Duodenal mucosa (tissue), 2 donors: ENCODE measurements at regions not wholly inside any gene's neighbourhood (a gene's known extent, or its start where the extent isn't known, plus 50 kb on each side); places are given as distances from the start of the nearest gene placed in this dataset.

Experiments used
- H3K27ac ChIP-seq: one replicate; pipeline ENCODE4 v1.7.0; 2013; ENCODE audit warnings: low read depth, low read length
- H3K27me3 ChIP-seq, 2 donors: one replicate each; pipeline ENCODE4 v1.7.0; 2013; ENCODE audit warnings: low read length in 2 of 2, control low read depth in 1 of 2; ENCODE audit not compliant: insufficient read depth in 2 of 2, control insufficient read depth in 1 of 2
- H3K36me3 ChIP-seq, 2 donors: one replicate each; pipeline ENCODE4 v1.7.0; 2013; ENCODE audit warnings: low read length in 2 of 2, control low read depth in 1 of 2; ENCODE audit not compliant: insufficient read depth in 2 of 2, control insufficient read depth in 1 of 2
- H3K4me1 ChIP-seq, 2 donors: one replicate each; pipeline ENCODE4 v1.7.0; 2013; ENCODE audit warnings: low read length in 2 of 2, control low read depth in 1 of 2; ENCODE audit not compliant: insufficient read depth in 2 of 2, control insufficient read depth in 1 of 2
- H3K4me3 ChIP-seq, 2 donors: one replicate each; pipeline ENCODE4 v1.7.0; 2013; ENCODE audit warnings: low read length in 2 of 2, low read depth in 1 of 2
- H3K9ac ChIP-seq, 2 donors: one replicate each; pipeline ENCODE4 v1.7.0; 2013; ENCODE audit warnings: low read length in 2 of 2, low read depth in 1 of 2
- H3K9me3 ChIP-seq, 2 donors: one replicate each; pipeline ENCODE4 v1.7.0; 2013; ENCODE audit warnings: low read length in 2 of 2, control low read depth in 1 of 2; ENCODE audit not compliant: control insufficient read depth in 1 of 2

DNA sequence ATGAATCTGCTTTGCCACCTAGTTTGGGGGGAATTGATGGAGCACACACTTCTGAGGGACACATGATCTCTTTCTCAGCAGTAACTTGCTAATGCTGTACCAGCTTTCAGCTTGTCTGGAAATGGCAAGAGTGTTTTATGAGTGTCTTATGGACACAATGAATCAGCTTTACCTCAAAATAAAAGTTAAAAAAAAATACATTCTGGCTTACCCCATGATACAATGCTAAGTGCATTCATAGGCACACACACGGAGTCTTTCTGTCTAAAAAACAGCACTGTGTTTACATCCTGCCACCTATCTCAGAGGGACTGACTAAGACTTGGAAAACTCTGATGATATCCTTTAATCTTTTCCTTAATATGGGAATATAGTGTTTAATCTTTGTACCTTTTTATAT is 455.5 kb upstream of the ADAMTS5 start:
- H3K27ac ChIP-seq, result no peak overlapping the region
- no peaks in the 10 kb centered on the region for H3K9me3 ChIP-seq
- H3K27me3 ChIP-seq, result no peaks in the 10 kb centered on the region
- H3K36me3 ChIP-seq, result no peaks in the 10 kb centered on the region
- peaks cover 7 to 12% of the 10 kb centered on the region in 2 donors for H3K4me1 ChIP-seq
- H3K9ac ChIP-seq, result no peak overlapping the region
- H3K4me3 ChIP-seq, result no peak overlapping the region

DNA sequence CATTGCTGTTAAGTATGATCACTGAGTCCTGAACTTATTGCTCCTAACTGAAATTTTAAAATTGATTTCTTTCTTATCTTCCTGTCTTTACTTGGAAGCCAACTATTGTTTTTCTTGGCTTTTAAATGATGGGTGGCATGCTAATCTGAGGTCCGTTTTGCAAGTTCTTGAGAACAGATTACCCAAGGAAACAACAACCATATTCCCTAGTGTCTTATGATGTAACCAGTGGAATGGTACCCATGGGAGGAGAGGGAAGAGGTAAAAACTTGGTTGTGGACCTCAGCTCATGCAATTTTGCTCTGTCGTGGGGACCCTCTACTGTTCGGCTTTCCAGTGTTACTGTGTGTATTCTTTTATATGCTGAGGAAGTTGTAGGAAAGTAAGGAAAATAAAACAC is 454.8 kb upstream of the ADAMTS5 start:
- Histone ChIP-seq H3K9ac (no peak overlapping the region), H3K36me3 (no peaks in the 10 kb centered on the region), H3K27me3 (no peaks in the 10 kb centered on the region), H3K4me1 (peaks cover 7 to 12% of the 10 kb centered on the region in 2 donors), H3K4me3 (no peak overlapping the region), H3K9me3 (no peaks in the 10 kb centered on the region), H3K27ac (no peak overlapping the region)

DNA sequence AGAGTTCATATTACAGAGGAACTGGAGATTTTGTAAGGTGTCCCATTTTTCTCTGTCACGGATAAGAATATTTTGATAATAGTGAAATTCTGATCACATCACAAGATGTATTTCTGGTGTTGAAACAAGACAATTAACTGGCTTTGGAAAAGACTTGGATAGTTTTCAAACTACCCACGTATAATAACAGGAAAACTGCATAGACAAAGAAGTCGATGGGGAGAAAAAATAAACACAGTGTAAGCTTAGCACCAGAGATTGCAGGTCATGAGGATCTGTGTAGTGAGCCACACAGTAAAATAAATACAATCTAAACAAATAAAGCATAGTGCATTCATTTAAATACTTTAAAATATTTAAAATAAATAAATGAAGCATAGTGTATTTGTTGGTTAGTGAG is 452.3 kb upstream of the ADAMTS5 start:
- Histone ChIP-seq H3K4me3 (no peak overlapping the region), H3K36me3 (no peaks in the 10 kb centered on the region), H3K27ac (no peak overlapping the region), H3K9me3 (no peaks in the 10 kb centered on the region), H3K4me1 (peaks cover 5 to 6% of the 10 kb centered on the region in 2 donors), H3K27me3 (no peaks in the 10 kb centered on the region), H3K9ac (no peak overlapping the region)

DNA sequence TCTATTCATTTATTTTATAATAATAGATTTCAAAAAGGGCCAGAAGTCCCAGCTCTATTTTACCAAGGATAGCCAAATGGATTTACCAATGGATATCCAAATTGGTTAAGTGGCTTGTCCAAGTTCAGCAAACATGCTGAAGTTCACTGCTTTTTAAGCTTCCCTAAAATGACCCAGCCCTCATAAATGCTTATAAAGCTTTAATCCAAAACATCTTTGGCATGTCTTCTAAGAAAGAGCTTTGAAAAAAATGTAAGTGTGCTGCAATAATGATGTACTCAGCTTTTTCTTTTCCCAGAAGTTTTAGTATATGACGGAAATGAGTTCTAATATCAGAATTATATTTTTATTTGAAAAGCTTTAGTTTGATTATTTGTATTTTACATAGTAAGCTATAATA is 451.5 kb upstream of the ADAMTS5 start:
- Histone ChIP-seq H3K27ac (no peak overlapping the region), H3K9ac (no peak overlapping the region), H3K9me3 (no peaks in the 10 kb centered on the region), H3K36me3 (no peaks in the 10 kb centered on the region), H3K27me3 (no peaks in the 10 kb centered on the region), H3K4me1 (no peaks in the 10 kb centered on the region), H3K4me3 (no peak overlapping the region)

DNA sequence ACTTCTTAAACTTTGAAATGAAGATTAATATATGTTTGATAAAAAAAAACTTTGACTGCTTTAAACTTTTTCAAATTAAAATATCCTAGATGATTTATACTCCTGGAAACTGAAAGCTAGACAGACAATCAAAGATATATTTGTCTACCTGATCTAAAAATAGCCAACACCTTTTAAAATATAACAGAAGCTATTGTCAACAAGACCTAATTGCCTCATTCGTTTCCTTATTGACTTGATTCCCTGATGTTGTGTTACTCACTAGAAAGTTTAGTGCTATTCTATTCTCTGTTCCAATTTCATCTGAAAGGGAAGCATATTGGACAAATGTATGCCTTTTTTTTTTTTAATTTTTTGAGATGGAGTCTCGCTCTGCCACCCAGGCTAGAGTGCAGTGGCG is 445.6 kb upstream of the ADAMTS5 start:
- Histone ChIP-seq H3K4me3 (no peak overlapping the region), H3K9me3 (no peaks in the 10 kb centered on the region), H3K4me1 (peaks cover 0 to 7% of the 10 kb centered on the region in 2 donors), H3K36me3 (no peaks in the 10 kb centered on the region), H3K27ac (no peak overlapping the region), H3K27me3 (no peaks in the 10 kb centered on the region), H3K9ac (no peak overlapping the region)

DNA sequence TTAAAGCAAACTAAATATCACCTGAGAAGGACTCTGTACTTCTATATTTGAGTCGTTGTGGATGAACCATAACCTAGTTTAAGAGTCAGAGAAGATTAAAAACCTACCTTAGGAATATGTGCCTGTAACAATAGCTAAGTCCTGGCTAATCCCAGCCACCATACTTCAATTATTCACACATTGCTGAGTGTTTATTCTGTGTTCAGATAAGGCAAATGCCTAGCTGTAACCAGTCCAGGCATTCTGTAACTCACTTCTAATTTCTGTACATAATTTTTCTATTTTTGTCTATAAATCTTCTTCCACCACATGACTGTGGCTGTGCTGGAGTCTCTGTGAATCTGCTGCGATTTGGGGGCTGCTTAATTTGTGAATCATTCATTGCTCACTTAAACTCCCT is 441.9 kb upstream of the ADAMTS5 start:
- Histone ChIP-seq H3K4me1 (peaks cover 0 to 7% of the 10 kb centered on the region in 2 donors), H3K4me3 (no peak overlapping the region), H3K9ac (no peak overlapping the region), H3K36me3 (no peaks in the 10 kb centered on the region), H3K27me3 (no peaks in the 10 kb centered on the region), H3K27ac (no peak overlapping the region), H3K9me3 (no peaks in the 10 kb centered on the region)

- Histone ChIP-seq H3K9me3 (no peaks in the 10 kb centered on the region), H3K27me3 (no peaks in the 10 kb centered on the region), H3K4me3 (no peak overlapping the region), H3K9ac (no peak overlapping the region), H3K4me1 (peaks cover 0 to 7% of the 10 kb centered on the region in 2 donors), H3K36me3 (no peaks in the 10 kb centered on the region), H3K27ac (no peak overlapping the region)
Measured at GRCh38 chr21:27407271-27407670, 440.4 kb upstream of the ADAMTS5 start.

DNA sequence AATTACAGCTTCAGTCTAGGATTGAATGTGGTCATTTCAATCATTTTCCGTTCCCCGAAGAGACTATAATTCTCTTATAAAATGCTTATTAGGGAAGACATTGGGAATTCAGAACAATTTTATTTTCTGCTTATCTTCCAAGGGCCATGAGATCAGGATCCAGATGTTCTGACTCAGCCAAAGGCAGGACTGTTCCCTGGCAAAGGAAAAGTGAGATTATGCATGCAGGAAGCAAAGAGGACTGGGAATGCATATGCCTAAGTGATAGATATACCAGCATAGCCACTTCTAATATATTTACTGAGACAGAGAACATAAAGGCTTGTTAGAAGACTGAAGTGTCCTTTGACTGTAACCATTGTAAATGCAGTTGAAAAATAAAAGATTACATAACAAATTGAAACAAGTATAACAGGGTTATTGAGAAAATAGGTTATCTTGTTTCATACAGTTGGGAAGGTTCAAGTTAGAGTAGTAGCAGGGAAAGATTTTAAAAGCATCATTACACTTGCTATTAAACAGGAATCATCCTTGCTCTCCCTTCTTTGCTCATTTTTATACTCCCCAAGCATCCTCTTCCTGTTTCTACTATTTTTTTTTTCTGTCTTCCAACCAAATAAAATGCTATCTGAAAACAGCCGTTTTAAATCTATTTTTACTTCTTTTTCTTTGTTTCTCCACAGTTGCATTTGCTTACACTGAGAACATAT is 439.6 kb upstream of the ADAMTS5 start:
- H3K9me3 ChIP-seq, result no peaks in the 10 kb centered on the region
- H3K27me3 ChIP-seq, result no peaks in the 10 kb centered on the region
- H3K36me3 ChIP-seq, result no peaks in the 10 kb centered on the region
- H3K27ac ChIP-seq, result no peak overlapping the region
- H3K4me1 ChIP-seq, result peaks cover 0 to 7% of the 10 kb centered on the region in 2 donors
- H3K4me3 ChIP-seq, result no peak overlapping the region
- H3K9ac ChIP-seq, result no peak overlapping the region

GRCh38 chr21:27403011-27403410 is 436.1 kb upstream of the ADAMTS5 start:
- Histone ChIP-seq H3K4me3 (no peak overlapping the region), H3K27ac (no peak overlapping the region), H3K9ac (no peak overlapping the region), H3K4me1 (no peaks in the 10 kb centered on the region), H3K27me3 (no peaks in the 10 kb centered on the region), H3K36me3 (no peaks in the 10 kb centered on the region), H3K9me3 (no peaks in the 10 kb centered on the region)

- Histone ChIP-seq H3K4me1 (no peaks in the 10 kb centered on the region), H3K9ac (no peak overlapping the region), H3K4me3 (peak overlapping the region in 1 of 2 donors; percentile 26), H3K36me3 (no peaks in the 10 kb centered on the region), H3K9me3 (no peaks in the 10 kb centered on the region), H3K27ac (no peak overlapping the region), H3K27me3 (no peaks in the 10 kb centered on the region)
Measured at GRCh38 chr21:27400045-27400444, 433.2 kb upstream of the ADAMTS5 start.
